Ishikawa (cell line): ENCODE measurements at regions not wholly inside any gene's neighbourhood (a gene's known extent, or its start where the extent isn't known, plus 50 kb on each side); places are given as distances from the start of the nearest gene placed in this dataset.

Experiments used
- CEBPB ChIP-seq: IDR thresholded peaks from 2 replicates; pipeline ENCODE4 v1.6.1; 2012
- CREB1 ChIP-seq: IDR thresholded peaks from 2 replicates; pipeline ENCODE4 v1.6.1; 2012; ENCODE audit warnings: low read depth
- EGR1 ChIP-seq: IDR thresholded peaks from 2 replicates; pipeline ENCODE4 v1.6.1; 2012
- EP300 ChIP-seq: IDR thresholded peaks from 2 replicates; pipeline ENCODE4 v1.6.1; 2012; ENCODE audit warnings: borderline replicate concordance
- FOXM1 ChIP-seq: IDR thresholded peaks from 2 replicates; pipeline ENCODE4 v1.6.1; 2012; ENCODE audit warnings: low read depth, borderline replicate concordance
- MAX ChIP-seq: IDR thresholded peaks from 2 replicates; pipeline ENCODE4 v1.6.1; 2012
- NFIC ChIP-seq: IDR thresholded peaks from 2 replicates; pipeline ENCODE4 v1.6.1; 2012
- RAD21 ChIP-seq: IDR thresholded peaks from 2 replicates; pipeline ENCODE4 v1.6.1; 2012; ENCODE audit warnings: low read depth
- REST ChIP-seq: IDR thresholded peaks from 2 replicates; pipeline ENCODE4 v1.6.1; 2012; ENCODE audit warnings: low read depth, mild to moderate bottlenecking
- TAF1 ChIP-seq: IDR thresholded peaks from 2 replicates; pipeline ENCODE4 v1.6.1; 2012; ENCODE audit warnings: low read depth, mild to moderate bottlenecking
- TCF12 ChIP-seq: IDR thresholded peaks from 2 replicates; pipeline ENCODE4 v1.6.1; 2012; ENCODE audit warnings: low read depth
- TEAD4 ChIP-seq: IDR thresholded peaks from 2 replicates; pipeline ENCODE4 v1.6.1; 2012
- USF1 ChIP-seq: IDR thresholded peaks from 2 replicates; pipeline ENCODE4 v1.6.1; 2012
- YY1 ChIP-seq: IDR thresholded peaks from 2 replicates; pipeline ENCODE4 v1.6.1; 2012; ENCODE audit warnings: low read depth
- ZBTB7A ChIP-seq: IDR thresholded peaks from 2 replicates; pipeline ENCODE4 v1.6.1; 2012; ENCODE audit warnings: low read depth

- no peak for TF ChIP-seq USF1
- TF ChIP-seq ZBTB7A, result no peak
- TF ChIP-seq EP300, result no peak
- TF ChIP-seq REST, result no peak
- no peak for TF ChIP-seq TCF12
- TF ChIP-seq CEBPB, result no peak
- no peak for TF ChIP-seq MAX
- no peak for TF ChIP-seq NFIC
- no peak for TF ChIP-seq RAD21
Observed at GRCh38 chr4:138097912-138098600, 144.1 kb downstream of the SLC7A11 start.

- no peak for TF ChIP-seq NFIC
- TF ChIP-seq RAD21, result no peak
- no peak for TF ChIP-seq CREB1
Observed at GRCh38 chr4:138096384-138097062, 145.6 kb downstream of the SLC7A11 start.

- TF ChIP-seq CREB1, result no peak
- TF ChIP-seq YY1, result no peak
- TF ChIP-seq EGR1, result no peak
- TF ChIP-seq ZBTB7A, result no peak
- TF ChIP-seq REST, result no peak
- TF ChIP-seq RAD21, result no peak
- TF ChIP-seq FOXM1, result no peak
- no peak for TF ChIP-seq USF1
- TF ChIP-seq MAX, result no peak
Observed at GRCh38 chr4:138095378-138095777, 146.8 kb downstream of the SLC7A11 start.

GRCh38 chr4:138092060-138092459, 150.1 kb downstream of the SLC7A11 start:
- TF ChIP-seq YY1 (no peak), TAF1 (no peak), RAD21 (peak; percentile 27; the same call in 1 of the 2 replicates), USF1 (no peak), NFIC (no peak), CREB1 (no peak)

GRCh38 chr4:138090918-138091676, 151.1 kb downstream of the SLC7A11 start:
- TF ChIP-seq REST, result no peak
- no peak for TF ChIP-seq EGR1
- no peak for TF ChIP-seq ZBTB7A
- no peak for TF ChIP-seq EP300
- no peak for TF ChIP-seq TEAD4
- TF ChIP-seq TAF1, result no peak
- no peak for TF ChIP-seq YY1
- TF ChIP-seq NFIC, result no peak
- TF ChIP-seq FOXM1, result no peak
- TF ChIP-seq USF1, result no peak
- TF ChIP-seq RAD21, result no peak
- no peak for TF ChIP-seq TCF12
- TF ChIP-seq MAX, result no peak
- no peak for TF ChIP-seq CREB1
- TF ChIP-seq CEBPB, result no peak
